T-helper 2 cell treated with Interferon-gamma antibody and Interleukin-4, amounts not matched to agents 100 ng/mL and 5 ng/mL, for 36 hours (primary cell): ENCODE measurements at regions not wholly inside any gene's neighbourhood (a gene's known extent, or its start where the extent isn't known, plus 50 kb on each side); places are given as distances from the start of the nearest gene placed in this dataset.

Experiments
- intact Hi-C: fragments of 100-400 bp; cut with micrococcal nuclease; formaldehyde crosslinking; loops from one replicate; pipeline ENCODE4 v1.15.1; 2023

GRCh38 chr3:89625945-89626344 lies 518.5 kb downstream of the EPHA3 start:
- intact Hi-C loops = no loop called here

- intact Hi-C loops = no loop called here
Observed at GRCh38 chr3:89628856-89629670, 521.6 kb downstream of the EPHA3 start.

- intact Hi-C loops = no loop called here
Observed at GRCh38 chr3:89635137-89635536, 527.7 kb downstream of the EPHA3 start.

GRCh38 chr3:89644716-89645115 lies 537.3 kb downstream of the EPHA3 start:
- intact Hi-C loops = no loop called here

GRCh38 chr3:89649431-89649830 lies 542.0 kb downstream of the EPHA3 start:
- intact Hi-C loops = no loop called here

GRCh38 chr3:89654031-89654430 lies 546.6 kb downstream of the EPHA3 start:
- intact Hi-C loops = no loop called here

- intact Hi-C loops = no loop called here
Observed at GRCh38 chr3:89656388-89656787, 549.0 kb downstream of the EPHA3 start.

- intact Hi-C loops = no loop called here
Observed at GRCh38 chr3:89679686-89680085, 572.3 kb downstream of the EPHA3 start.

GRCh38 chr3:89682556-89682955 lies 575.1 kb downstream of the EPHA3 start:
- intact Hi-C loops = no loop called here

- intact Hi-C loops = no loop called here
Observed at GRCh38 chr3:89685731-89686130, 578.3 kb downstream of the EPHA3 start.

GRCh38 chr3:89690646-89691045 lies 583.2 kb downstream of the EPHA3 start:
- intact Hi-C loops = no loop called here

GRCh38 chr3:89692601-89693000 lies 585.2 kb downstream of the EPHA3 start:
- intact Hi-C loops = no loop called here

GRCh38 chr3:89697321-89697916 lies 590.0 kb downstream of the EPHA3 start:
- intact Hi-C loops = no loop called here

- intact Hi-C loops = no loop called here
Observed at GRCh38 chr3:89698208-89698830, 590.9 kb downstream of the EPHA3 start.

- intact Hi-C loops = no loop called here
Observed at GRCh38 chr3:89699229-89699628, 591.8 kb downstream of the EPHA3 start.

- intact Hi-C loops = no loop called here
Observed at GRCh38 chr3:89699771-89700170, 592.4 kb downstream of the EPHA3 start.

GRCh38 chr3:89702404-89702803 lies 595.0 kb downstream of the EPHA3 start:
- intact Hi-C loops = no loop called here

- intact Hi-C loops = no loop called here
Observed at GRCh38 chr3:89713196-89713595, 605.8 kb downstream of the EPHA3 start.

GRCh38 chr3:89714237-89714636 lies 606.8 kb downstream of the EPHA3 start:
- intact Hi-C loops = no loop called here

GRCh38 chr3:89740080-89740880 lies 632.9 kb downstream of the EPHA3 start:
- intact Hi-C loops = no loop called here

- intact Hi-C loops = no loop called here
Observed at GRCh38 chr3:89740881-89741177, 633.4 kb downstream of the EPHA3 start.

- intact Hi-C loops = no loop called here
Observed at GRCh38 chr3:89742546-89742945, 635.1 kb downstream of the EPHA3 start.
